BLaER1 treated with 17β-estradiol and CSF1 and Interleukin-3, amounts not matched to agents 10 nM and 100 nM (cell line): ENCODE measurements at regions not wholly inside any gene's neighbourhood (a gene's known extent, or its start where the extent isn't known, plus 50 kb on each side); places are given as distances from the start of the nearest gene placed in this dataset.

Source experiments
- H3K27ac ChIP-seq, 11 experiments: shearing (Covaris generic); formaldehyde crosslinking; 2 replicates each; pipeline ENCODE4 v1.8.1; 2022
- H3K27me3 ChIP-seq, 11 experiments: shearing (Covaris generic); formaldehyde crosslinking; 2 replicates each; pipeline ENCODE4 v1.8.1; 2022
- H3K36me3 ChIP-seq, 11 experiments: shearing (Covaris generic); formaldehyde crosslinking; 2 replicates each; pipeline ENCODE4 v1.8.1; 2022
- H3K4me1 ChIP-seq, 10 experiments: shearing (Covaris generic); formaldehyde crosslinking; 2 replicates each; pipeline ENCODE4 v1.8.1; 2022
- H3K4me2 ChIP-seq, 11 experiments: shearing (Covaris generic); formaldehyde crosslinking; 2 replicates each; pipeline ENCODE4 v1.8.1; 2022
- H3K4me3 ChIP-seq, 10 experiments: shearing (Covaris generic); formaldehyde crosslinking; 2 replicates each; pipeline ENCODE4 v1.8.1; 2022
- H3K9ac ChIP-seq, 11 experiments: shearing (Covaris generic); formaldehyde crosslinking; 2 replicates each; pipeline ENCODE4 v1.8.1; 2022
- H3K9me3 ChIP-seq, 11 experiments: shearing (Covaris generic); formaldehyde crosslinking; replicated peaks in 1 of 11; 2 replicates each; pipeline ENCODE4 v1.8.1; 2022
- H4K20me1 ChIP-seq, 11 experiments: shearing (Covaris generic); formaldehyde crosslinking; 2 replicates each; pipeline ENCODE4 v1.8.1; 2022
- Cebpa-rat ChIP-seq, 11 experiments: shearing (Covaris generic); IDR thresholded peaks; 2 replicates each; pipeline ENCODE4 v1.8.1; 2022

- Histone ChIP-seq H3K9ac (no peak overlapping the region), H3K4me2 (no peak overlapping the region)
- TF ChIP-seq Cebpa-rat (IDR thresholded peaks at IDR 0.05) = no peak
Measured at GRCh38 chr12:91326058-91327027, 143.7 kb upstream of the DCN start.

GRCh38 chr12:91320999-91321398 lies 138.4 kb upstream of the DCN start:
- Histone ChIP-seq H3K4me3 (no peak overlapping the region), H3K36me3 (no peaks in the 10 kb centered on the region), H3K9me3 (no peaks in the 10 kb centered on the region), H3K4me1 (no peaks in the 10 kb centered on the region), H4K20me1 (no peaks in the 10 kb centered on the region), H3K9ac (no peak overlapping the region), H3K27ac (no peak overlapping the region), H3K27me3 (no peaks in the 10 kb centered on the region), H3K4me2 (no peak overlapping the region)
- no peak for TF ChIP-seq Cebpa-rat (IDR thresholded peaks at IDR 0.05)

More at GRCh38 chr12:91326058-91327027, 143.7 kb upstream of the DCN start:
- Histone ChIP-seq H3K27ac (no peak overlapping the region), H3K4me3 (no peak overlapping the region), H3K9me3 (no peaks in the 10 kb centered on the region), H4K20me1 (no peaks in the 10 kb centered on the region), H3K36me3 (no peaks in the 10 kb centered on the region), H3K4me1 (no peaks in the 10 kb centered on the region), H3K27me3 (no peaks in the 10 kb centered on the region)

- no peak for TF ChIP-seq Cebpa-rat (IDR thresholded peaks at IDR 0.05)
- Histone ChIP-seq H4K20me1 (no peaks in the 10 kb centered on the region), H3K4me3 (no peak overlapping the region), H3K4me2 (no peak overlapping the region), H3K9ac (no peak overlapping the region), H3K9me3 (no peaks in the 10 kb centered on the region), H3K4me1 (no peaks in the 10 kb centered on the region), H3K27me3 (no peaks in the 10 kb centered on the region), H3K36me3 (no peaks in the 10 kb centered on the region), H3K27ac (no peak overlapping the region)
Measured at GRCh38 chr12:91319071-91319760, 136.6 kb upstream of the DCN start.

- Histone ChIP-seq H3K36me3 (no peaks in the 10 kb centered on the region), H3K27ac (no peak overlapping the region), H3K9me3 (no peaks in the 10 kb centered on the region), H3K4me1 (no peaks in the 10 kb centered on the region), H3K9ac (no peak overlapping the region), H3K4me2 (no peak overlapping the region), H3K4me3 (no peak overlapping the region), H3K27me3 (no peaks in the 10 kb centered on the region), H4K20me1 (no peaks in the 10 kb centered on the region)
- no peak for TF ChIP-seq Cebpa-rat (IDR thresholded peaks at IDR 0.05)
Measured at GRCh38 chr12:91317306-91317705, 134.7 kb upstream of the DCN start.

- Histone ChIP-seq H3K36me3 (no peaks in the 10 kb centered on the region), H4K20me1 (no peaks in the 10 kb centered on the region), H3K4me2 (no peak overlapping the region), H3K27ac (no peak overlapping the region), H3K4me1 (no peaks in the 10 kb centered on the region), H3K27me3 (no peaks in the 10 kb centered on the region), H3K9ac (no peak overlapping the region), H3K4me3 (no peak overlapping the region), H3K9me3 (no peaks in the 10 kb centered on the region)
- no peak for TF ChIP-seq Cebpa-rat (IDR thresholded peaks at IDR 0.05)
Measured at GRCh38 chr12:91316907-91317269, 134.3 kb upstream of the DCN start.

GRCh38 chr12:91316161-91316906 lies 133.7 kb upstream of the DCN start:
- Histone ChIP-seq H3K4me2 (no peak overlapping the region), H3K27ac (no peak overlapping the region), H3K4me3 (no peak overlapping the region), H4K20me1 (no peaks in the 10 kb centered on the region), H3K9ac (no peak overlapping the region), H3K9me3 (no peaks in the 10 kb centered on the region), H3K4me1 (no peaks in the 10 kb centered on the region), H3K36me3 (no peaks in the 10 kb centered on the region), H3K27me3 (no peaks in the 10 kb centered on the region)
- no peak for TF ChIP-seq Cebpa-rat (IDR thresholded peaks at IDR 0.05)

- no peaks in the 10 kb centered on the region for H4K20me1 ChIP-seq
- H3K4me1 ChIP-seq = peaks cover 8 to 25% (median 19%) of the 10 kb centered on the region in 10 experiments
- H3K4me2 ChIP-seq = no peak overlapping the region
- H3K9me3 ChIP-seq = no peaks in the 10 kb centered on the region
- H3K27ac ChIP-seq = no peak overlapping the region
- H3K9ac ChIP-seq = no peak overlapping the region
- no peaks in the 10 kb centered on the region for H3K36me3 ChIP-seq
- TF ChIP-seq Cebpa-rat (IDR thresholded peaks at IDR 0.05) = peak in 1 of 11 experiments; percentile 47; a peak in 2 of 22 replicates
- H3K4me3 ChIP-seq = no peak overlapping the region
- H3K27me3 ChIP-seq = no peaks in the 10 kb centered on the region
Measured at GRCh38 chr12:91311081-91311480, 128.5 kb upstream of the DCN start.

GRCh38 chr12:91309450-91309849 lies 126.8 kb upstream of the DCN start:
- no peak for TF ChIP-seq Cebpa-rat (IDR thresholded peaks at IDR 0.05)
- Histone ChIP-seq H3K27ac (peak overlapping the region in 3 of 11 experiments; percentile 57 to 66 (median 58); a peak in 5 of 22 replicates), H4K20me1 (no peaks in the 10 kb centered on the region), H3K4me3 (no peak overlapping the region), H3K9me3 (no peaks in the 10 kb centered on the region), H3K4me1 (peaks cover 8 to 25% (median 19%) of the 10 kb centered on the region in 10 experiments), H3K4me2 (peak overlapping the region in 4 of 11 experiments; percentile 29 to 69 (median 60); a peak in 6 of 22 replicates), H3K9ac (no peak overlapping the region), H3K36me3 (no peaks in the 10 kb centered on the region), H3K27me3 (no peaks in the 10 kb centered on the region)
